IMR-90 (cell line): ENCODE measurements at regions not wholly inside any gene's neighbourhood (a gene's known extent, or its start where the extent isn't known, plus 50 kb on each side); places are given as distances from the start of the nearest gene placed in this dataset.

Experiments
- ATAC-seq: fragments of 200-7000 bp; cut with Tn5 transposase; 2 replicates; pipeline ENCODE4 v1.9.1; 2020; ENCODE audit warnings: low read depth, mild to moderate bottlenecking, moderate library complexity
- BruUV-seq: library from RNA; stranded (reverse); fragments of 400-500 nt; replicated peaks from 2 replicates; lab custom pipeline; 2021; lab: Mats Ljungman, UMichigan
- CTCF ChIA-PET: fragments of 300-600 bp; formaldehyde crosslinking; extraction: SDS; loops from one replicate; lab custom pipeline; 2021; ENCODE audit warnings: antibody characterized with exemption; lab: Yijun Ruan, JAX
- POLR2A ChIA-PET: fragments of 300-600 bp; sonication (Branson Sonifier 250); formaldehyde crosslinking; loops from one replicate; lab custom pipeline; 2022; ENCODE audit warnings: antibody characterized with exemption; ENCODE audit not compliant: unreplicated experiment; lab: Charles Lee
- DNase-seq: peaks from one replicate; pipeline ENCODE4 v3.0.0; 2013
- H2AFZ ChIP-seq: replicated peaks from 2 replicates; pipeline ENCODE3; 2013; ENCODE audit warnings: low read length, mild to moderate bottlenecking; ENCODE audit not compliant: poor library complexity
- H2AK5ac ChIP-seq: 2 replicates; pipeline ENCODE4 v1.6.1; 2013; ENCODE audit warnings: low read depth, low read length, inconsistent platforms
- H2AK9ac ChIP-seq: replicated peaks from 2 replicates; pipeline ENCODE3; 2013; ENCODE audit warnings: mild to moderate bottlenecking, low read depth, low read length, moderate library complexity; ENCODE audit not compliant: poor library complexity
- H2BK120ac ChIP-seq: 2 replicates; pipeline ENCODE4 v1.6.1; 2013; ENCODE audit warnings: low read depth, low read length, inconsistent platforms
- H2BK15ac ChIP-seq: 3 replicates; pipeline ENCODE4 v1.6.1; 2013; ENCODE audit warnings: low read depth, low read length, inconsistent platforms
- H2BK20ac ChIP-seq: 2 replicates; pipeline ENCODE4 v1.6.1; 2013; ENCODE audit warnings: low read depth, mild to moderate bottlenecking, inconsistent platforms, low read length, moderate library complexity
- H2BK5ac ChIP-seq: 2 replicates; pipeline ENCODE4 v1.6.1; 2013; ENCODE audit warnings: mild to moderate bottlenecking, low read depth, low read length, inconsistent platforms; ENCODE audit not compliant: poor library complexity, severe bottlenecking
- H3K14ac ChIP-seq: replicated peaks from 2 replicates; pipeline ENCODE4 v1.6.1; 2013; ENCODE audit warnings: low read depth, low read length, inconsistent platforms
- H3K18ac ChIP-seq: 2 replicates; pipeline ENCODE4 v1.6.1; 2013; ENCODE audit warnings: low read depth, low read length, control low read depth
- H3K23ac ChIP-seq: 2 replicates; pipeline ENCODE4 v1.6.1; 2013; ENCODE audit warnings: low read depth, low read length, inconsistent platforms
- H3K27ac ChIP-seq: 2 replicates; pipeline ENCODE4 v1.5.1; 2013; ENCODE audit warnings: mild to moderate bottlenecking, control low read depth, low read length; ENCODE audit not compliant: insufficient read depth
- H3K27me3 ChIP-seq: 2 replicates; pipeline ENCODE4 v1.6.1; 2013; ENCODE audit warnings: low read length; ENCODE audit not compliant: control insufficient read depth, insufficient read depth
- H3K36me3 ChIP-seq: 2 replicates; pipeline ENCODE4 v1.6.1; 2013; ENCODE audit warnings: low read length, mixed read lengths; ENCODE audit not compliant: control insufficient read depth, insufficient read depth
- H3K4ac ChIP-seq: 2 replicates; pipeline ENCODE4 v1.6.1; 2013; ENCODE audit warnings: low read depth, low read length, inconsistent platforms
- H3K4me1 ChIP-seq: 2 replicates; pipeline ENCODE4 v1.6.1; 2013; ENCODE audit warnings: low read length, mixed read lengths; ENCODE audit not compliant: control insufficient read depth, insufficient read depth
- H3K4me2 ChIP-seq: 2 replicates; pipeline ENCODE4 v1.6.1; 2013; ENCODE audit warnings: low read depth, mild to moderate bottlenecking, control low read depth, low read length, moderate library complexity
- H3K4me3 ChIP-seq: 2 replicates; pipeline ENCODE4 v1.5.1; 2013; ENCODE audit warnings: low read depth, mild to moderate bottlenecking, control low read depth, low read length, moderate library complexity; ENCODE audit not compliant: insufficient read depth
- H3K56ac ChIP-seq: 2 replicates; pipeline ENCODE4 v1.6.1; 2013; ENCODE audit warnings: low read length, inconsistent platforms; ENCODE audit not compliant: insufficient read depth; ENCODE audit errors: extremely low read depth
- H3K79me1 ChIP-seq, 2 experiments: 2 replicates each; pipeline ENCODE4 v1.6.1; 2013; ENCODE audit warnings: low read length in 2 of 2, inconsistent platforms in 1 of 2, low read depth in 1 of 2
- H3K9ac ChIP-seq: 2 replicates; pipeline ENCODE4 v1.6.1; 2013; ENCODE audit warnings: low read depth, low read length, control low read depth
- H3K9me1 ChIP-seq: 2 replicates; pipeline ENCODE4 v1.6.1; 2013; ENCODE audit warnings: low read length, inconsistent platforms; ENCODE audit not compliant: insufficient read depth
- H3K9me3 ChIP-seq: 2 replicates; pipeline ENCODE4 v1.6.1; 2013; ENCODE audit warnings: low read length; ENCODE audit not compliant: control insufficient read depth, insufficient read depth
- H4K20me1 ChIP-seq: 2 replicates; pipeline ENCODE4 v1.6.1; 2013; ENCODE audit warnings: low read length, inconsistent platforms; ENCODE audit not compliant: insufficient read depth
- H4K5ac ChIP-seq: 2 replicates; pipeline ENCODE4 v1.6.1; 2013; ENCODE audit warnings: mild to moderate bottlenecking, low read depth, low read length, control low read depth
- H4K8ac ChIP-seq, 2 experiments: 2 replicates each; pipeline ENCODE4 v1.6.1; 2013; ENCODE audit warnings: low read depth in 2 of 2, low read length in 2 of 2, control low read depth in 1 of 2, inconsistent platforms in 1 of 2
- H4K91ac ChIP-seq: 2 replicates; pipeline ENCODE4 v1.6.1; 2013; ENCODE audit warnings: low read depth, low read length, inconsistent platforms; ENCODE audit not compliant: insufficient read depth
- BHLHE40 ChIP-seq: fragments of 150-350 bp; IDR thresholded peaks from 2 replicates; pipeline ENCODE4 v1.6.1; 2016; ENCODE audit warnings: mild to moderate bottlenecking, low read depth, low read length
- CEBPB ChIP-seq: IDR thresholded peaks from 2 replicates; pipeline ENCODE4 v1.6.1; 2012; ENCODE audit warnings: low read depth, low read length, improper control_type of control experiment
- CHD1 ChIP-seq: IDR thresholded peaks from 2 replicates; pipeline ENCODE4 v1.6.1; 2012; ENCODE audit warnings: low read depth, low read length, improper control_type of control experiment
- ELK1 ChIP-seq: fragments of 150-350 bp; IDR thresholded peaks from 2 replicates; pipeline ENCODE4 v1.6.1; 2016; ENCODE audit warnings: low read depth, mild to moderate bottlenecking, low read length, moderate library complexity, borderline replicate concordance
- FOS ChIP-seq: fragments of 150-350 bp; IDR thresholded peaks from 2 replicates; pipeline ENCODE4 v1.6.1; 2016; ENCODE audit warnings: low read depth, low read length
- MAFK ChIP-seq: IDR thresholded peaks from 2 replicates; pipeline ENCODE4 v1.6.1; 2012; ENCODE audit warnings: low read depth, low read length, improper control_type of control experiment
- NFE2L2 ChIP-seq: fragments of 150-350 bp; IDR thresholded peaks from 2 replicates; pipeline ENCODE4 v1.6.1; 2016; ENCODE audit warnings: low read depth, mild to moderate bottlenecking, low read length
- POLR2A ChIP-seq: IDR thresholded peaks from 2 replicates; pipeline ENCODE4 v1.6.1; 2012; ENCODE audit warnings: mild to moderate bottlenecking, low read depth, low read length
- RAD21 ChIP-seq: IDR thresholded peaks from 2 replicates; pipeline ENCODE4 v1.6.1; 2012; ENCODE audit warnings: low read length, improper control_type of control experiment
- RCOR1 ChIP-seq: IDR thresholded peaks from 2 replicates; pipeline ENCODE4 v1.6.1; 2012; ENCODE audit warnings: mild to moderate bottlenecking, low read length, improper control_type of control experiment; ENCODE audit not compliant: insufficient replicate concordance
- RFX5 ChIP-seq: IDR thresholded peaks from 2 replicates; pipeline ENCODE4 v1.8.0; 2012; ENCODE audit warnings: low read depth, mild to moderate bottlenecking, low read length, moderate library complexity
- SMC3 ChIP-seq: fragments of 150-350 bp; IDR thresholded peaks from 2 replicates; pipeline ENCODE4 v1.6.1; 2016; ENCODE audit warnings: low read depth, mild to moderate bottlenecking, antibody characterized with exemption, low read length, moderate library complexity
- USF2 ChIP-seq: fragments of 150-350 bp; IDR thresholded peaks from 2 replicates; pipeline ENCODE4 v1.6.1; 2017; ENCODE audit warnings: mild to moderate bottlenecking, antibody characterized with exemption, low read length, low read depth
- WGBS, 2 experiments: methylation state at CpG; one replicate each; pipeline versions ENCODE4 v1.1.5 to v1.1.7; 2013; ENCODE audit warnings: missing lambda C conversion rate in 2 of 2; ENCODE audit not compliant: insufficient read length in 1 of 2; ENCODE audit errors: extremely low coverage in 2 of 2; 5-methylcytosine and 5-hydroxymethylcytosine counted together
- dilution Hi-C: fragments of 300-500 bp; cut with HindIII; formaldehyde crosslinking; loops from one replicate; pipeline ENCODE4 v1.14.3; 2018; ENCODE audit warnings: low sequenced_read_pairs; ENCODE audit not compliant: unreplicated experiment
- in situ Hi-C: fragments of 300-500 bp; cut with MboI; formaldehyde crosslinking; loops from 3 replicates; pipeline ENCODE4 v1.14.3; 2019; ENCODE audit warnings: low sequenced_read_pairs, inconsistent platforms, mixed read lengths
- intact Hi-C: fragments of 100-400 bp; cut with micrococcal nuclease; formaldehyde crosslinking; loops from 2 replicates; pipeline ENCODE4 v1.10.0; 2022

GRCh38 chr7:93048136-93048930 is 69.4 kb downstream of the SAMD9 start (continued):
- no peak for TF ChIP-seq ELK1

GRCh38 chr7:93047514-93048099 is 70.2 kb downstream of the SAMD9 start:
- peak overlapping the region; percentile 84 for H3K14ac ChIP-seq
- peak overlapping the region; percentile 94; the same call in 1 of the 2 replicates for H4K5ac ChIP-seq
- H3K4me1 ChIP-seq: peaks cover 9% of the 10 kb centered on the region
- TF ChIP-seq CHD1 (no peak), RFX5 (no peak), BHLHE40 (no peak), FOS (no peak), USF2 (no peak), POLR2A (no peak), SMC3 (no peak), RAD21 (no peak), MAFK (no peak), CEBPB (no peak), RCOR1 (no peak), NFE2L2 (no peak)
- H3K56ac ChIP-seq: peak overlapping the region; percentile 85; the same call in 1 of the 2 replicates
- ATAC-seq: no peak
- H4K20me1 ChIP-seq: no peaks in the 10 kb centered on the region
- peak overlapping the region; percentile 90 for H2BK120ac ChIP-seq
- intact Hi-C loops (no loop called here), in situ Hi-C loops (no loop called here), dilution Hi-C loops (no loop called here)
- ChIA-PET POLR2A (no interaction called here), CTCF (no interaction called here)
- H3K4me2 ChIP-seq: peak overlapping the region; percentile 60; the same call in 1 of the 2 replicates
- H2AK5ac ChIP-seq: peak overlapping the region; percentile 47; the same call in 1 of the 2 replicates
- DNase-seq: no peak
- peak overlapping the region; percentile 80 for H2BK15ac ChIP-seq
- no CpG with 5 or more reads among the region's 1 CpG for WGBS, 2 experiments
- peak overlapping the region; percentile 97 for H2BK20ac ChIP-seq
- H3K27me3 ChIP-seq: no peaks in the 10 kb centered on the region
- H3K9ac ChIP-seq: no peak overlapping the region
- H3K27ac ChIP-seq: peak overlapping the region; percentile 64; the same call in 1 of the 2 replicates
- H4K8ac ChIP-seq: peak overlapping the region; percentile 46 to 89; a peak in 3 of 4 replicates
- peak overlapping the region; percentile 84 for H2BK5ac ChIP-seq
- peak overlapping the region; percentile 69; the same call in 1 of the 2 replicates for H3K4ac ChIP-seq
- H3K4me3 ChIP-seq: no peak overlapping the region
- H3K18ac ChIP-seq: peak overlapping the region; percentile 95
- no peaks in the 10 kb centered on the region for H3K9me3 ChIP-seq
- BruUV-seq: no TSS peak
- no peak overlapping the region for H2AFZ ChIP-seq
- peak overlapping the region; percentile 49 for H4K91ac ChIP-seq
- H3K36me3 ChIP-seq: no peaks in the 10 kb centered on the region
- peak overlapping the region; percentile 77; the same call in 1 of the 2 replicates for H3K23ac ChIP-seq
- peaks cover 0 to 5% of the 10 kb centered on the region in 2 experiments; a peak in 1 of 4 replicates for H3K79me1 ChIP-seq
- no peak overlapping the region for H2AK9ac ChIP-seq
- H3K9me1 ChIP-seq: peaks cover 4% of the 10 kb centered on the region; the same call in 1 of the 2 replicates
